Esophagus mucosa (tissue), 1 donor: ENCODE measurements at regions not wholly inside any gene's neighbourhood (a gene's known extent, or its start where the extent isn't known, plus 50 kb on each side); places are given as distances from the start of the nearest gene placed in this dataset.

Experiments
- ATAC-seq: fragments of 200-7000 bp; cut with Tn5 transposase; one replicate; pipeline ENCODE4 v1.9.1; 2020
- donor health status: DM: yes; HTN: yes; CAD: no.

DNA sequence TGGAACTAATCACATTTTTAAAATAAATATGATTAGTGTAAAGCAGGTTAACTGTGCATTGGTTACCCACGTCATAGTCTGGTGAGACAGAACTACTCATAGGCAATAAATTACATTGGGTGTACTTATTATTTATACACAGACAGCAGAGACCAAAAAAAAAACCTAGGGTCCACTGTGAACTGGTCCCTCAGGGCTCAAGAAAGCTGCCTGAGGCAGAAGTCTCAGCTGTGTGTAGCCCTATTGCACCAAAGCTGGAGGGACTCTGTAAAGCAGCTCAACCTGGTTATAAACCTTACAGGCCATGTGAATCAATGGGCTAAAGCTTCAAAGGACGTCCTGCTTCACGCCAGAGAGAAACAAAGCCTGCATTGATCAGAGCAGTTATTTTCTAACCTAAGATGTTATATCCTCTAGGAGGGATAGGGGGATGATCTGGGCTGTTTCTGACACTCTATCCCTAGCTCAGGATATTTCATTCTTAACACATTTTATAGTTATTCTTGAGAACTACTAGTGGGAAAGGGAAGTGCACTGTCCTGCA lies 432.2 kb upstream of the ANO3 start:
- ATAC-seq: no peak

- ATAC-seq: no peak
These were observed 431.1 kb upstream of the ANO3 start for GRCh38 chr11:25900814-25901213.

DNA sequence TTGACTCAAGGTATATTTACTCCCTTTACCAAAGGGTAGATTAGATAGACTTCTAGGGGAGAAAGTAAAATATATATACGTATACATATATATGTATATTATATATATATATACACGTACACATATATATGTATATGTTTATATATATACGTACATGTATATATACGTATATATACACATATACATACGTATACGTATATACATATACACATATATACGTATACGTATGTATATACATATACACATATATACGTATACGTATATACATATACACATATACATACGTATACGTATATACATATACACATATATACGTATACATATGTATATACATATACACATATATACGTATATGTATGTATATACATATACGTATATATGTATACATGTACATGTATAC lies 430.5 kb upstream of the ANO3 start:
- ATAC-seq: no peak

DNA sequence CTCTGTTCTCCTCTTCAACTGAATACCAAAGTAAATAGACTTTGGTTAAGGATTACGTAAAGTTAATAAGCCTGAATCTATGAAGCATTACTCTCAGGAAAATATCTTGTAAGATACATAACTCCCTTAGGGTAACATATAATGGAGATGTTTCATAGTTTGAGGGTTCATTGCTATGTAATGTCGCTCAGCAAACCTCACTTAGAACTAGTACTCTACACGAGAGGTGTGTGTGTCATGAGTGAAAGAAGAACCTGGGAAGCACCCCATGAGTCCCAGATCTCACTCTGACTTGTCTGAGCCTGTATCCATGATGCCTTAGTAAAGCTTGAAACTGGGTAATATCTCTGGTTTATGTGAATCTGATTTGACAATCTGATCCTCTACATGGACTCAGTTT lies 429.5 kb upstream of the ANO3 start:
- ATAC-seq: no peak

DNA sequence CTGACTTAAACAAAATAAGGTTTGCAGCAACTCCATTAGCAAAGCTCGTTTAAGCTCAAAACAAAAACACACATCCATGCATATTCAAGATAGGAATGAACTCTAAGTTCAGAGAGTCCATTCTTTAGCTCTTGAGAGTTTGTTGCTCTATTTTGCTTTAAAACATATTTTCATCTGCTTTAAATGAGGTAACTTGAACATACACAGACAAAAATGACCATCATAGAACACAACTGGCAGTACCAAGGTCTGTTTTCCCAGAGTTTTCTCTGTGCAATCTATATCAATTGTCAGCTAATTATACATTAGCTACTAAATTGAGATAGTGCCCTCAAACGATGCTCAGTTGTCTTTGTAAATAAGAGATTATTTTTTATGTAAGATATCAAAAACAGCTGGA lies 423.2 kb upstream of the ANO3 start:
- ATAC-seq: no peak

DNA sequence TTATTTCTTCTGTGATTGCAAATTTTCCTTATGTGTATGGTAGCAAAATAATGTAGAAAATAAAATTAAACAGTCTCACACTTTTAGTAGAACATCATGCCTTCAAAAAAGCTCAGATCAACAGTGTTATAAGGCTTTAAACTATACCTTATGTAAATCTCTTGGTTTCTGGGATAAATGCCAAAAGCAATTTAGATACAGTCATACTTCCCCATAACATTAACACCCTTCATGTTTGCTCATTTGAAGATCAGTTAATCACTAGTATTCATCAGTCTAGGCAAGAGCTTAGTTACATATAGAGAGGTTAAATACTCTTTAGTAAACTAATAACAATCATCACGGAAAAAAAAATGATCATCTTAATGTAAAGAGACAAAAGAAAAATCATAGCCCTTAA lies 421.8 kb upstream of the ANO3 start:
- peak; percentile 81 for ATAC-seq

DNA sequence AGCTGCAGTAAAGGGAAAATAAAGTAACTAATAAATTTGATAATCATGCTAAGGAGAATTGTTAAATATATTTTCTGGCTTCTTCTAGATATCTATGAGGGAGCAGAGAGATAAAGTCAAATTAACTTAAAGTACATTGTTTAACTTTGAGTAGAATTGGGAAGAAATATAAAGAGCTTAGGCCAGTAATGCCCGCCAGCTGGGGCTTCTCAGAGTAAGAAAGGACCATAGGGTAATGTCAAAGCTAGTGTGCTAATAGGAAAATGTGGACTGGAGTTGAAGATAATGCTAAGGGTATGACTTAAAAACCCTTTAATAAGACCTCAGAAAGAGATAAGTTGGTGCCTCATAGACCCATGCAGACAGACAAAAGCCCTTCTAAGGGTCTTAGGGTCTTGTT lies 411.6 kb upstream of the ANO3 start:
- ATAC-seq: no peak

GRCh38 chr11:25924586-25924985 lies 407.3 kb upstream of the ANO3 start:
- ATAC-seq: no peak

DNA sequence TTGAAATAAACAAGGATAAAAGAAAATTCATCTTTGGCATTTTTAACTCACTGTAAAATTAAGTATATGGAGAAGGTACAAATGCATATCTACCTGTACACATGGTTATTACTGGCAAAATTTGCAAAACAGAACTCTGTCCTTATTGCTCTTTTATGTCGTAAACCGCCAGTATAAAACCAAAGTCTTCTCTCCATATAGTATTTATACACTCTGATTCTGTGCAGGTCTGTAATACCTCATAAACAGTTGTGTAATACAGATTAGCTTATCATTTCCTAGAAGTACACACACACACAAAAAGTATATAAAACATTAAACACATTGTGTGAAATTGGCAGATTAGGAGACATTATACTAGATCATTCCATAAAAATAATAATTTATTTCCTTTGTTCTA lies 406.6 kb upstream of the ANO3 start:
- ATAC-seq: no peak

DNA sequence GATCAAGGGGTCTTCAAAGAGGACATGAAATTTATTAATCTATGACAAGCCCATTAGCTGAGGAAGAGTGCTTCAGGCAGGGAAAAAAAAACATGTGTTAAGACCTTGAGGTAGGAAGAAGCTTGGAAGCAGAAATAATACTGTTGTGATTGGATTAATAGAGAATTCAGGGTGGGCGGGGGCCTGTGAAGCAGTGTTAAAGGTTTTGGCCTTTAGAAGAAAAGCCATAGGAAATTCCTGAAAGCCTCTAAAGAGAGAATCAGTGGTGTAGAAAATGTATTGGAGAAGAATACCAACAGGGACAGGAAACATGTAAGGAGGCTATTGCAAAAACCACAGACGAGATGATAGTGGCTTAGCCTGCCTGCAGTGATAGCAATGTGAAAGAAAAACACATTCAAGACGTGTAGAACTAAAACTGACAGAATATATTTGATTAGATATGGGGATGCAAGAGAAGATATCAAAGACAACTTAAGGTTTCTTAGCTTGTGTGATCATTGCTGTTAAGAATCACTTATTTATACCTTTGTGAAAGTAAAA lies 404.4 kb upstream of the ANO3 start:
- ATAC-seq: no peak

DNA sequence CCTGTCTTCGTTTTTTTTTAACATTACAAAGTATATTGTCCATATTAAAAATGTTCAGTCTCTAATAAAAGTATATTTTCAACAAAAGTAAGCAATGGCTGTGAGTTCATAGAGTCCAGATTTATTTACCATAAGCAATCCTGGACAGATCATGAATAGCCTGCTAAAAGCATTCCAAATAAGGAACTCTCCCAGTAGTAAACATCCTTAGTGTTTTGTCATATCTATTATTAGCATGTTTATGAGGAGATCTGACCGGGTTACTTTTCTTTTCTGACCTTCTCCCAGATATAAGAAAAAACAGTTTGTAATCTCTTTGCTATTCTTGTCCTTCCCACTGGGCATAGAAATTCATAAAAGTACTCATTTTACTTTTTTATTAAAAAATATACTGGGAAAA lies 403.9 kb upstream of the ANO3 start:
- ATAC-seq: no peak

DNA sequence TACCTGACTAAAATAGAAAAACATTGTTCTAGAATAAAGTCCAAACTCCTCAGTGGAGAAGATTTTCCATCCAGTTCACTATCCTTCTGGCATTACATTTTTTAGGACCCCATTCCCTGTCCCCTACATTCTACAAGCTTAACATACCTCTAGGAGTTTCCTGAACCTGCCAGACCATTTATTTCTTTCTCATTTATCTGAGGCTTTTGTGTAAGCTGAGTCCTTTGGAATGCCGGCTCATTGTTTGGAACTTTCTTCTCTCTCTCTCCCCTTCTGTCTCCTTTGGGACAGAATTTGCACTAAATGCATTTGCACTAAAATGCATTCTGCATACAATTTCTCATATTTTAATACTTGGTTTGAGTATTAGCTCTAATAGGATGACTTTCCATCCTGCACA lies 393.0 kb upstream of the ANO3 start:
- no peak for ATAC-seq

DNA sequence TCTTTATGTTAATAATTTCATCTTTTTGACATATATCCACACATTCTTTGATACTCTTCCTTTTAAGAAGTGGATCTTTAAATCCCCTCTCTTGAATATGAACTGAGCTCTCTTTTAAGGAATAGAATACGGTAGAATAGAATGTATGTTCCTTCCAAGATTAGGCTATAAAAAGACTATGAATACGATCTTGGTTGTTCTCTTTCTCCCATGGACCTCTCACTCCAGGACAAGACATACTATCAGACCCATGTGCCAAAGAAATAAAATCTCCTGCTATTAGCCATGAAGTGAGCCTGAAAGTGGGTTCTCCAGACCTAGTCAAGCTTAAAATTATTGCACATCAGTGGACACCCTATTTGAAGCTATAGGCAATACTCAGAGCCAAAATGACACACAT lies 392.2 kb upstream of the ANO3 start:
- no peak for ATAC-seq

DNA sequence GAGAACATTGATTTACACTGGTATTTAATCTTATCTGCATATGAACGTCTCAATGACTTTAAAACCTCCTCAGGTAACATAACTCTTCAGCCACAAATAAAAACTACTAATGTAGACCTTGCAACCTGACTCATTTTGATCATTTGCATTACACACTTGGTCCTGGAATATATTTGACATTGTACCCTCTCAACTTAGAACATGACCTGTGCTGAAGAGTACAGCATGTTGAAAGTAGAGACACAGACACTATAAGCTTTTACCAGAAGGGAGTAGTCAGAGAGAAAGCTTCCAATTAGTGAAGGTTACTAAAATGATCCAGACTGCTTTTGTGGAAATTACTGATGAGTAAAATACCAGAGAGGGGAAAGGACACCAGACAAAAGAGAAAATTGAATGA lies 390.6 kb upstream of the ANO3 start:
- no peak for ATAC-seq

DNA sequence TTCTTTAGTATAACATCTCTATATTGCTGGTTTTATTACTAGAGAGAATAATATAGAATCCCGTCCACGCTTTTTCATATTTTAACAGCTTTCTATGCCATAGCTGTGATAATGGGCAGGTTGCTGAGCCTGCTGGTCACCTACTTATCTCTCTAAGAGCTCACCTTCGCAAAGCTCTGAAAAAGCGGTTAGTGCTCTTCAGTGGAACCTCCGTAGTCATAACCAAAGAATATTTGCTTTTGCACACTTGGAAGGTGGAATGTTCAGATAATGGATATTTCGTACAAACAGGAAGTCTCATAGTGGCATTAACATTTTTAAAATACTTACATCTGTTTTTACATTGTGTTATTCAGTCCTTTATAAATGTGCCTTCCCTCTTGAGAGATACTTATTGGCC lies 388.9 kb upstream of the ANO3 start:
- ATAC-seq: no peak

DNA sequence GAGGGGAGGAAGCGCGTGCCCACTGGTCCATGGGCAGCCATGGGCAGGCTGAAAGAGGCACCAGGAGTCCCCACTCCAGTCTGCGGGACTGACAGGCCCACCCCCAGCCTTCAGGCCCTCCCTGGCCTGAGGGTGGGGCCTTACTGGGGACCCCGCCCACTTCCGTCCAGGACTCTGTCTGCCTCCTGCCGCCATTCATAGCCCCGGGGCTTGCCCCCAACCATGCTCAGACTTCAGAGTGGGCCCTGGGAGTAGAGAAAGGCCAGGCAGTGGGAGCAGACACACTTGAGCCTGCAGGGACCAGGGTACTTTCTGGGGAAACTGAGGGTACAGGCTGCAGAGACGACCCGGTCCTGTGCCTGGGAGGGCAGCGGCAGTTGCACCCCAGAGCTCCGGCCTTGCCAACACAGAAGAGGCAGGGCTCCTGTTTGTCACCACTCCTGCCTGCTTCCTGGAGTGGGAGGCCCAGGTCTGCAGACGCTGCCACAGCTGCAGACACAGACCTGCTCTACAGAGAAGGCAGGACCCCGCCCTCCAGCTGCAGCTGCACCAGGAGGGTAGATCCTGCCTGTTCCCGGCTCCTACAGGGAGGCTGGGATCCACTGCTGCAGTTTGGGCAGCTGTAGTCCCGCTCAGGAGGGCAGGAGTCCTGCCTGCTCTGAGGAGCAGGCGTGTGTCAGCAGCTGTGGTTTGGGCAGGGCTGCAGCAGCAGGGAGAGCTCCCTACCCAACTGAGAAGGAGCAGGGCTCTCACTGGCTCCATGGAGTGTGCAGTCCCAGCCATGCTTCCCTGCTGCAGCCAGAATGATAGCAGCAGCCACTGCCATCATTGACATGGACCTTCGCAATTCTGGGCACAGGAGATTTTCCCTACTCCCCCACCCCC lies 387.9 kb upstream of the ANO3 start:
- no peak for ATAC-seq

- no peak for ATAC-seq
These were observed 382.0 kb upstream of the ANO3 start for GRCh38 chr11:25949918-25950317.

- ATAC-seq: no peak
These were observed 378.9 kb upstream of the ANO3 start for GRCh38 chr11:25953006-25953405.

DNA sequence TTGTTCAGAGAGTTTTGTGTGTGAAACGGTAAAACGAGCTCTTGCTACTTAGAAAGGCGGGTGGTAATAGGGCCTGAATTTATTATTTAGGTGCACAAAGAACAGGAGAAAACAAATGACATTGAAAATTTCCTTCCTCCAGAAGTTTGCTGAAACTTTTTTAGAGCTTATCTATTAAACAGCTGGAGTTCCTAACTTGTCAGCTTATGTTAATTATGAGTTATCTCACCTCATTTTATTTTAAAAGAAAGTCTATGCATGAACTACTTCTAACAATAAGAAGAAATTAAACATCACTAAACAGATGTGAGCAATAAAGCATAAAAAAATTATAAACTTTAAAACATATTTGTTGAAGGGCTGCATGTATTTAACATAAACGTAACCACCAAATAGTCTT lies 373.9 kb upstream of the ANO3 start:
- ATAC-seq: no peak

DNA sequence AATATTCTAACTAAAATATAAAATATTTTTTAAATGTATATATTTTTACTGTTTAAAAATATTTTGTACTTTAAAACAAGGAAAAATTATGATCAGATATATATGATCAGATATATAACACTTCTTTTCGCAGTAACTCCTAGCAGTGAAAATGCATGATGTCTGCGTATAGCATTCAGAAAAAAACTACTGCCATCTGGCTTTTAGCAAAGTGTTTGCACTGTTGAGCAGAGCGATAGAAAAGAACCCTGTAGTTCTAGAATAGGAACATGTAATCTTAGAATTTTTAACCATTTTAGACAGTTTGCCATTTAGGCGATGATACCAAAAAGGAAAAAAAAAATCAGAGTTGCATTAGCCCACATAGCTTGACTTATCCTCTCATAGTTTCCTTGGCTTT lies 370.4 kb upstream of the ANO3 start:
- ATAC-seq: no peak

GRCh38 chr11:25970726-25971508 lies 361.0 kb upstream of the ANO3 start:
- no peak for ATAC-seq

DNA sequence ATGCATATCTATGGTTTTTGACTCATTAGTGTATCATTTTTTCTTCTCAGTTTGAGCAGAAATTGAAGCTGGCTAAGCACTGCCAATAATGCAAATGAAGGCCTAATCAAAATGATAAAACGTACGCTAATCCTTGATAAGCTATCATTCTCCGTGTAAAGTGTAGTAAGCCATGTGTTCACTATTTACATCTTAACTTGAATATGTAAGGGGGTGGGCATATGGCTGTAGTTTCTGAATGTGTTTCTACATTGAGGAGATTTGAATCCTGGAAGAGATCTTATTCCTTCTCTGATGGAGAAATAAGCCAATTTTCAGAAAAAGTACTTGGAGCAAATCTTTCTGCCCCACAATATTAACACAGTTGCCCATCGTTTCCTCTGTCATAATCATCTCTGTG lies 351.8 kb upstream of the ANO3 start:
- no peak for ATAC-seq

- ATAC-seq: no peak
These were observed 349.9 kb upstream of the ANO3 start for GRCh38 chr11:25981998-25982397.

DNA sequence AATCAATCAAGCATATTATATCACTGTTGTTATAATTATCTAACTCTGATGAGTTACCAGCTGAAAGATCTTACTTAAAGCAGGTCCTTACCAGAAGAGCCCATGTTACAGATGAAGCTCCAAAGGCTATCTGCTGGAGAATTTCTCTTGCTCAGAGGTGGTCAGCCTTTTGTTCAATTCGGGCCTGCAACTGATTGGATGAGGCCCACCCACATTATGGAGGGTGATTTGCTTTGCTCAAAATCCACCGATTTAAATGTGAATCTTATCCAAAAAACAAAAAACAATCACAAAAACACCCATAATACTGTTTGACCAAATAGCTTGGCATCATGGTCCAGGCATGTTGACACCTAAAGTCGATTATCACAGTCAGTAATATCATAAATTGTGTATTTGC lies 348.6 kb upstream of the ANO3 start:
- ATAC-seq: no peak
